ENCODE measurements at regions not wholly inside any gene's neighbourhood (a gene's known extent, or its start where the extent isn't known, plus 50 kb on each side); places are given as distances from the start of the nearest gene placed in this dataset.
"Not testable (repeated sequence)": the region's sequence is repeated elsewhere in the genome, so short reads cannot be mapped to it uniquely, and the experiment has no call there.

DNA sequence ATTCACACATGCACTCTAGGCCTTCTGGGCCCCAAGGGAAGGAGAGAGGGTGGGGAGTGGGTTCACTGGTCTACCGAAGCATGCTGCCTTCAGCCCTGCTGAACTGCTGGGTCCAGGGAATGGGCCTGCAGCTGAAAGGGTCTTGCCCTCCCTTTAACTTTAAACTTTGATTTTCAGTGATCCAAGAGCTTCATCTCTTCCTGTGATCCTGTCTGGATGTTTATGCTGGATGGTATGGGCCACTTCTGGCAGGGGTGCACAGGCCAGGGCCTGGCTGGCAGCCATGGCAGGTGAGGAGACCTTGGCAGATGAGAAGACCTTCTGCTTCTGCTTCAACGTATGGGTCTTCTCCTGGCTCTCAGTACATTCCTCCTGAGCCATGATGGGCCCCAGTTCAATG lies 156.7 kb downstream of the KCNJ18 start:
- not testable (repeated sequence) for TF ChIP-seq EZH2 (IDR thresholded peaks at IDR 0.05)
- TF ChIP-seq, protein P1, sequence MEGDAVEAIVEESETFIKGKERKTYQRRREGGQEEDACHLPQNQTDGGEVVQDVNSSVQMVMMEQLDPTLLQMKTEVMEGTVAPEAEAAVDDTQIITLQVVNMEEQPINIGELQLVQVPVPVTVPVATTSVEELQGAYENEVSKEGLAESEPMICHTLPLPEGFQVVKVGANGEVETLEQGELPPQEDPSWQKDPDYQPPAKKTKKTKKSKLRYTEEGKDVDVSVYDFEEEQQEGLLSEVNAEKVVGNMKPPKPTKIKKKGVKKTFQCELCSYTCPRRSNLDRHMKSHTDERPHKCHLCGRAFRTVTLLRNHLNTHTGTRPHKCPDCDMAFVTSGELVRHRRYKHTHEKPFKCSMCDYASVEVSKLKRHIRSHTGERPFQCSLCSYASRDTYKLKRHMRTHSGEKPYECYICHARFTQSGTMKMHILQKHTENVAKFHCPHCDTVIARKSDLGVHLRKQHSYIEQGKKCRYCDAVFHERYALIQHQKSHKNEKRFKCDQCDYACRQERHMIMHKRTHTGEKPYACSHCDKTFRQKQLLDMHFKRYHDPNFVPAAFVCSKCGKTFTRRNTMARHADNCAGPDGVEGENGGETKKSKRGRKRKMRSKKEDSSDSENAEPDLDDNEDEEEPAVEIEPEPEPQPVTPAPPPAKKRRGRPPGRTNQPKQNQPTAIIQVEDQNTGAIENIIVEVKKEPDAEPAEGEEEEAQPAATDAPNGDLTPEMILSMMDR (IDR thresholded peaks at IDR 0.05), result not testable (repeated sequence)
